RWPE1 (cell line): ENCODE measurements at regions not wholly inside any gene's neighbourhood (a gene's known extent, or its start where the extent isn't known, plus 50 kb on each side); places are given as distances from the start of the nearest gene placed in this dataset.

Experiments used
- CTCF ChIA-PET: fragments of 350-600 bp; sonication (Branson Sonifier 250); formaldehyde crosslinking; extraction: SDS; loops from one replicate; lab custom pipeline; 2021; lab: Yijun Ruan, JAX
- POLR2A ChIA-PET: fragments of 400-600 bp; formaldehyde crosslinking; extraction: SDS; loops from one replicate; lab custom pipeline; 2020; ENCODE audit warnings: antibody characterized with exemption; ENCODE audit not compliant: low non-redundant PET; lab: Yijun Ruan, JAX
- DNase-seq: peaks from one replicate; pipeline ENCODE4 v3.0.0; 2012; ENCODE audit warnings: low spot score
- H3K27ac ChIP-seq: fragments of 450-650 bp; 2 replicates; pipeline ENCODE4 v1.5.1; 2017
- TF ChIP-seq, protein P1 (sequence below): fragments of 450-650 bp; conservative IDR thresholded peaks from 2 replicates; pipeline ENCODE4 v1.5.1; 2017; ENCODE audit warnings: low read depth, mild to moderate bottlenecking

DNA sequence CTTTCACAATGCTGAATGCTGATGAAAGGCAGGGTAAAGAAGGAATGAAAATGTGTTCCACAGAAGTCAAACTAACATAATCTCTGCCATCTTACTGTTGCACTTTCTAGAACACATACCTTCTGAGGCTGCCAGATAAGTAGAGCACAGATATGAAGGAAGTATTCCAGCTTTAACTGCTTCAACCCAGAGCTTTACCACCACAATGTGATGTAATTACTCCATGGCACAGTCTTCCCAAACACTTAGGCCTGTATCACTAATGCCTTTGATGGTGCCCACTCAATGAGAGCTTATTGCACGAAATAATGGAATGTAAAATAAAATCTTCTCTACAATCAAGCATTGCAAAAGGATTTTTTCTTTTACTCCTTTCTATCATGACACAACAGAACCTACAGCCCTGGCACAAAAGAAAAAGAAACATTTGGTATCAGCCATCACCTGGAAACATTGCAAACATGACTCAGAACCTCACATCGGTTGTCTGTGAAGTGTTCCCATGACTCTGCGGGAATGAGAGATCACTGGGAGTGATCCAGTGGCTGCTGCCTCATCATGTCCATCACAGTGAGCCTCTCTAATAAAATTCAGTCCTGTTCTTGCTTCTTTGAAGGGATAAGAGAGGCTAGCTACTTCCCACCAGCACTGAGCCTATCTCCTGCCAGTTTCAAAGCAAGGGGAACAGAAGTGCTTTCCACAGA, 385.8 kb downstream of the EFNA5 start:
- peak; percentile 55 for DNase-seq
- ChIA-PET CTCF (interaction anchor here (0.5 to 0.7 kb wide), 2 partner anchors 311 to 323 kb away, joined by 3 to 4 read pairs; no protein-coding TSS in a partner anchor), POLR2A (no interaction called here)
- TF ChIP-seq, protein P1, sequence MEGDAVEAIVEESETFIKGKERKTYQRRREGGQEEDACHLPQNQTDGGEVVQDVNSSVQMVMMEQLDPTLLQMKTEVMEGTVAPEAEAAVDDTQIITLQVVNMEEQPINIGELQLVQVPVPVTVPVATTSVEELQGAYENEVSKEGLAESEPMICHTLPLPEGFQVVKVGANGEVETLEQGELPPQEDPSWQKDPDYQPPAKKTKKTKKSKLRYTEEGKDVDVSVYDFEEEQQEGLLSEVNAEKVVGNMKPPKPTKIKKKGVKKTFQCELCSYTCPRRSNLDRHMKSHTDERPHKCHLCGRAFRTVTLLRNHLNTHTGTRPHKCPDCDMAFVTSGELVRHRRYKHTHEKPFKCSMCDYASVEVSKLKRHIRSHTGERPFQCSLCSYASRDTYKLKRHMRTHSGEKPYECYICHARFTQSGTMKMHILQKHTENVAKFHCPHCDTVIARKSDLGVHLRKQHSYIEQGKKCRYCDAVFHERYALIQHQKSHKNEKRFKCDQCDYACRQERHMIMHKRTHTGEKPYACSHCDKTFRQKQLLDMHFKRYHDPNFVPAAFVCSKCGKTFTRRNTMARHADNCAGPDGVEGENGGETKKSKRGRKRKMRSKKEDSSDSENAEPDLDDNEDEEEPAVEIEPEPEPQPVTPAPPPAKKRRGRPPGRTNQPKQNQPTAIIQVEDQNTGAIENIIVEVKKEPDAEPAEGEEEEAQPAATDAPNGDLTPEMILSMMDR = no peak
- no peak overlapping the region for H3K27ac ChIP-seq

DNA sequence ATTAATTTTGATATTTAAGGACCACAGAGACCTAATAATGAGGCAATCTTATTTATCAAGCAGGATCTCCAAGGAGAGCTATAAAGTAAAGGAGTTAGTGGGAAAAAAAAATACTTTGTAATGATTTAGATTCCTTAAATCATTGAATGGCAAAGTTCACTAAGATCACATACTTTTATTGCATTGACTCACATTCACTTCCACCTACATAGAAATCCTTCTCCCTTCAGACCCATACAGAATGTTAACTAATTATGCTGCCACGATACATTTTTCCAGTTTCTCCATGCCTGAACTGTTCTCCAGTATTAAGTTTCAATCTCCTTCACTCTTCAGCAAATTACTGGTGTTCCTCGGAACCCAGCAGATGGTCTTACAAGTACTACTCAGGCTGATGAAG, 388.7 kb downstream of the EFNA5 start:
- TF ChIP-seq, protein P1 = no peak
- DNase-seq = no peak
- POLR2A ChIA-PET = no interaction called here
- CTCF ChIA-PET = interaction anchor here (0.6 kb wide), 1 partner anchor 56 kb away, joined by 3 read pairs; no protein-coding TSS in a partner anchor
- H3K27ac ChIP-seq = no peak overlapping the region

DNA sequence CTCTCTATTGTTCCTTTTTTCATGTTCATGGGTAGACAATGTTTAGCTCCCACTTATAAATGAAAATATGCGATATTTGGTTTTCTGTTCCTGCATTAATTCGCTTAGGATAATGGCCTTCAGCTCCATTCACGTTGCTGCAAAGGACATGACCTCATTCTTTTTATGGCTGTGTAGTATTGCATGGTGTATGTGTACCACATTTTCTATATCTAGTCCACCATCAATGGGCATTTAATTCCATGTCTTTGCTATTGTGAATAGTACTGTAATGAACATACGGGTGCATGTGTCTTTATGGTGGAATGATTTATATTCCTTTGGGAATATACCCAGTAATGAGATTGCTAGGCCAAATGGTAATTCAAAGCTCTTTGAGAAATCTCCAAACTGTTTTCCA, 392.0 kb downstream of the EFNA5 start:
- ChIA-PET POLR2A (no interaction called here), CTCF (no interaction called here)
- H3K27ac ChIP-seq = no peak overlapping the region
- TF ChIP-seq, protein P1 = no peak
- DNase-seq = no peak

DNA sequence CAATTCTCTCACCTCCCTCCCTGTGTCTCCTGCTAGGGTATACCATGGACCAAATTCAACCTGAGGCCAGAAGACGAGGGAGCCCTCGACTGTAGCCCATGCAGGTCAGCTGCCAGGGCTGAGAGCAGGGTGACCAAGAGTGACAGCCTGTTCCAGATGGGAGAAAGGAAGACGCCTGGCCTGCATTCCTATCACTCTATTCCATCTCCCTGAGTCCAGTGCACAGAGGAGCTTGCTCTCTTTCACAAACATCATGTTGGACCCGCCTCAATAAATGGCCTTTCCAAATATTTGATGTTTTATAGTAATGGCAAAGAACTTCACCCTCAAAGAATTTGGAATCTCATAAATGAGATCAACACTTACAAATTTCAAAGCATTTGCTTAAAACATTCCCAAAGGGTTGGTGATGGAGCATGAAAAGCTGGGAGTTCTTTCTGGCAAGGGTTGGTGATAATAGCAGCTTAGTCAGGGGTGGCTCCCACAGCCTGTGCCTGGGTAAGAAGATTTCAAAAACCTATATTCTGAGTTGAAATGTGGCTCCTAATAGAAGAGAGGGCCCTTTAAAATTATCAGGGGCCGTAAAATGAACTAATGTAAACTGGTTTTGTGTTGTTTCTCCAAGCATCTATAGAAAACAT, 393.1 kb downstream of the EFNA5 start:
- POLR2A ChIA-PET = no interaction called here
- TF ChIP-seq, protein P1 = no peak
- DNase-seq = no peak
- H3K27ac ChIP-seq = no peak overlapping the region
- CTCF ChIA-PET = no interaction called here

DNA sequence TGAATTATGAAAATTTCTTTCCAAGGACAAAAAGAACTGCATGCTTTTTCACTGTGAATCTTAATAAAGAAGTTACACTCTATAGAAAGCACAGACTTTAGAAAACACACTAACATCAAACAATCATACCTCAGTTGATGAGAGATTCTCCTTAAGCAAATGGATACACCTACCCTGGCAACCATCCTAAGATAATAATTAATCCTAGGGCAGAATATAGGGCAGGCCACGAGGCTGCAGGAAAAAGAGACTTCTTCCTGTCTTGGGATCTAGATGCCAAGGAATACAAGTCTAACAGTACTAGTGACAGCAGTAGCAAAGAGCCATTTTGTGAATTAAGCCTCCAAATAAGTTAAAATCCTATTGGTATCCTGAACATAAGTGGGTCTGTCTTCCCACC, 395.4 kb downstream of the EFNA5 start:
- TF ChIP-seq, protein P1 = no peak
- CTCF ChIA-PET = interaction anchor here (0.6 kb wide), 1 partner anchor 20 kb away, joined by 4 read pairs; no protein-coding TSS in a partner anchor
- DNase-seq = no peak
- no peak overlapping the region for H3K27ac ChIP-seq
- POLR2A ChIA-PET = no interaction called here

DNA sequence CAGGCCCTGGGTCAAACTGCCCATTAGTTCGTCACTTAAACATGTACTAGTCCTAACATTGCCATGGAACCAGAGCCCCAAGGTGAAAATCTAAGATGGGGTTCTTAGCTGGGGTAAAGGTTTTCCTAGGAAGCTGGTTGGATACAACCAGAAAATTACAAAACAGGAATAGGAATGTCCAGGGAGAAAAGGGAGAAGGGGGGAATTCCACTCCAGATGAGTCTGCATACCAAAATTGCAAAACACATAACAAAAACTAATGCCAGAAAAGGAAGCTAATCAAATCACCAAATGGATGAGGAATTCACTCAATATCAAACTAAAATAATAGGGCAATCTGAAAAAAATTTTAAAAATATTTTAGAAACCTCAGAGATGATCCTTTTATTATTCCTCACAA, 396.2 kb downstream of the EFNA5 start:
- no peak for DNase-seq
- ChIA-PET POLR2A (no interaction called here), CTCF (interaction anchor here (0.6 to 0.7 kb wide), 2 partner anchors 76 to 125 kb away, joined by 3 to 4 read pairs; no protein-coding TSS in a partner anchor)
- TF ChIP-seq, protein P1 = no peak
- H3K27ac ChIP-seq = no peak overlapping the region
